Hepatocyte (in vitro differentiated cells): ENCODE measurements at regions not wholly inside any gene's neighbourhood (a gene's known extent, or its start where the extent isn't known, plus 50 kb on each side); places are given as distances from the start of the nearest gene placed in this dataset.

Experiments used
- CTCF ChIP-seq: fragments of 200-600 bp; sonication (generic); IDR thresholded peaks from 2 replicates; pipeline ENCODE4 v1.5.1; 2016; ENCODE audit warnings: antibody characterized with exemption, mild to moderate bottlenecking; ENCODE audit not compliant: poor library complexity
- EZH2 ChIP-seq: fragments of 200-600 bp; sonication (generic); IDR thresholded peaks from 2 replicates; pipeline ENCODE4 v1.6.1; 2016; ENCODE audit warnings: antibody characterized with exemption, mild to moderate bottlenecking, borderline replicate concordance
- EZH2phosphoT487 ChIP-seq: fragments of 200-600 bp; sonication (generic); IDR thresholded peaks from one replicate; pipeline ENCODE4 v1.6.1; 2018; ENCODE audit warnings: antibody characterized with exemption, mild to moderate bottlenecking, low read depth, moderate library complexity; ENCODE audit not compliant: unreplicated experiment, severe bottlenecking

DNA sequence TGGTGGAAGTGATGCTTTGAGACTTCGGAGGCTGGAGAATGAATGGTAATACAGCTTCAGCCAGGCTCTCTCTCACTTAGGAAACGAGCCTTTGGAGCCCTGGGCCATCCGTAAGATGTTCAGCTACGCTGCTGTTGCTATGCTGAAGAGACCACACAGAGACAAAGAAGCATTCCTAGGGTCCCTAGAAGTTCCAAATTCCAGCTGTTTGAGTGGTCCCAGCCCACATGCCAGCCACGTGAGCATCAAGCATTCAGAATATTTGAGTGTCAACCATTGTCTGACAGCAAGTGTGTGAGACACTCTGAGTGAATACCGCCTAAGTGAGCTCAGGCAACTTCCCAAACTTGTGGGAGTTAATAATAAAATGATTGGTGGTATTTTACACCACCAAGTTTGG, 212.9 kb downstream of the CD47 start:
- no peak for TF ChIP-seq EZH2
- TF ChIP-seq CTCF, result no peak
- TF ChIP-seq EZH2phosphoT487, result no peak
